Activated CD4-positive, alpha-beta T cell treated with anti-CD3 and anti-CD28 coated beads, Interleukin-10, Interleukin-2, amounts not matched to agents 100 ng/mL and 50 ng/mL, durations not matched to agents 16 hours and 8 hours (primary cell): ENCODE measurements at regions not wholly inside any gene's neighbourhood (a gene's known extent, or its start where the extent isn't known, plus 50 kb on each side); places are given as distances from the start of the nearest gene placed in this dataset.
"Not testable (repeated sequence)": the region's sequence is repeated elsewhere in the genome, so short reads cannot be mapped to it uniquely, and the experiment has no call there.

Experiments used
- DNase-seq: peaks from one replicate; pipeline ENCODE4 v3.0.0-alpha.2; 2020

GRCh38 chr10:55740767-55741166, 620.3 kb downstream of the ZWINT start:
- not testable (repeated sequence) for DNase-seq

- DNase-seq: no peak
These were observed 620.9 kb downstream of the ZWINT start for GRCh38 chr10:55740110-55740509.

- DNase-seq: no peak
These were observed 626.9 kb downstream of the ZWINT start for GRCh38 chr10:55734112-55734511.

GRCh38 chr10:55704950-55705349, 656.1 kb downstream of the ZWINT start:
- DNase-seq: no peak

GRCh38 chr10:55668326-55668922, 692.6 kb downstream of the ZWINT start:
- peak; percentile 2 for DNase-seq

GRCh38 chr10:55653531-55653930, 707.5 kb downstream of the ZWINT start:
- no peak for DNase-seq

GRCh38 chr10:55641601-55642000, 719.5 kb downstream of the ZWINT start:
- DNase-seq: peak; percentile 2

- DNase-seq: peak; percentile 57
These were observed 729.9 kb downstream of the ZWINT start for GRCh38 chr10:55631071-55631654.

GRCh38 chr10:55630491-55631056, 730.5 kb downstream of the ZWINT start:
- no peak for DNase-seq

GRCh38 chr10:55629793-55630490, 731.1 kb downstream of the ZWINT start:
- DNase-seq: peak; percentile 14

- DNase-seq: no peak
These were observed 732.8 kb downstream of the ZWINT start for GRCh38 chr10:55628260-55628701.

GRCh38 chr10:55627501-55628051, 733.5 kb downstream of the ZWINT start:
- DNase-seq: no peak

GRCh38 chr10:55601690-55602478, 759.2 kb downstream of the ZWINT start:
- DNase-seq: not testable (repeated sequence)

- DNase-seq: no peak
These were observed 750.6 kb upstream of the PCDH15 start for GRCh38 chr10:55551603-55552002.

- no peak for DNase-seq
These were observed 749.2 kb upstream of the PCDH15 start for GRCh38 chr10:55550236-55550635.

- not testable (repeated sequence) for DNase-seq
These were observed 736.5 kb upstream of the PCDH15 start for GRCh38 chr10:55537497-55537896.

GRCh38 chr10:55519264-55519663, 718.2 kb upstream of the PCDH15 start:
- no peak for DNase-seq

GRCh38 chr10:55518416-55518815, 717.4 kb upstream of the PCDH15 start:
- not testable (repeated sequence) for DNase-seq

GRCh38 chr10:55509168-55509567, 708.1 kb upstream of the PCDH15 start:
- no peak for DNase-seq

- DNase-seq: peak; percentile 11
These were observed 700.0 kb upstream of the PCDH15 start for GRCh38 chr10:55500931-55501559.

GRCh38 chr10:55497893-55498499, 697.0 kb upstream of the PCDH15 start:
- no peak for DNase-seq

- no peak for DNase-seq
These were observed 694.5 kb upstream of the PCDH15 start for GRCh38 chr10:55495555-55495954.
